AG04449 (cell line): ENCODE measurements at regions not wholly inside any gene's neighbourhood (a gene's known extent, or its start where the extent isn't known, plus 50 kb on each side); places are given as distances from the start of the nearest gene placed in this dataset.
"Not testable (repeated sequence)": the region's sequence is repeated elsewhere in the genome, so short reads cannot be mapped to it uniquely, and the experiment has no call there.

Experiments
- CTCF ChIA-PET: fragments of 350-600 bp; formaldehyde crosslinking; extraction: SDS; loops from one replicate; lab custom pipeline; 2021; ENCODE audit warnings: antibody characterized with exemption; lab: Yijun Ruan, JAX
- POLR2A ChIA-PET: fragments of 400-600, 350-600 bp; formaldehyde crosslinking; extraction: SDS; loops from one replicate; lab custom pipeline; 2020; ENCODE audit warnings: antibody characterized with exemption, inconsistent platforms; lab: Yijun Ruan, JAX
- DNase-seq: peaks from one replicate; pipeline ENCODE4 v3.0.0-alpha.2; 2010; ENCODE audit warnings: low read depth, low spot score
- H3K4me3 ChIP-seq: 2 replicates; pipeline ENCODE4 v1.5.1; 2011; ENCODE audit warnings: low read depth, mild to moderate bottlenecking, control low read depth, low read length
- TF ChIP-seq, protein P1 (sequence below): IDR thresholded peaks from one replicate; pipeline ENCODE4 v1.5.1; 2011; ENCODE audit warnings: mild to moderate bottlenecking, moderate library complexity, low read length, control low read depth, inconsistent platforms; ENCODE audit not compliant: insufficient read depth; ENCODE audit errors: missing control alignments

DNA sequence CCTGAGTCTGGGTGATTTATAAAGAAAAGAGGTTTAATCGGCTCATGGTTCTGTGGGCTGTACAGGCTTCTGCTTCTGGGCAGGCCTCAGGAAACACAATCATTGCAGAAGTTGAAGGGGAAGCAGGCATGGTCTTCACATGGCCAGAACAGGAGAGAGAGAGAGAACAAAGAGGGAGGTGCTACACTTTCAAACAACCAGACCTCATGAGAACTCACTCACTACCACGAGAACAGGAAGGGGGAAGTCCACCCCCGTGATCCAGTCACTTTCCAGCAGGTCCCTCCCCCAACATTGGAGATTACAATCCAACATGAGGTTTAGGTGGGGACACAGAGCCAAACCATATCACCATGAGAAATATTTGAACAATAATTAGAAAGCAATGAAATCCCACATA is 222.9 kb downstream of the FAM72C start:
- no peak for DNase-seq
- CTCF ChIA-PET: no interaction called here
- H3K4me3 ChIP-seq: no peak overlapping the region
- TF ChIP-seq, protein P1, sequence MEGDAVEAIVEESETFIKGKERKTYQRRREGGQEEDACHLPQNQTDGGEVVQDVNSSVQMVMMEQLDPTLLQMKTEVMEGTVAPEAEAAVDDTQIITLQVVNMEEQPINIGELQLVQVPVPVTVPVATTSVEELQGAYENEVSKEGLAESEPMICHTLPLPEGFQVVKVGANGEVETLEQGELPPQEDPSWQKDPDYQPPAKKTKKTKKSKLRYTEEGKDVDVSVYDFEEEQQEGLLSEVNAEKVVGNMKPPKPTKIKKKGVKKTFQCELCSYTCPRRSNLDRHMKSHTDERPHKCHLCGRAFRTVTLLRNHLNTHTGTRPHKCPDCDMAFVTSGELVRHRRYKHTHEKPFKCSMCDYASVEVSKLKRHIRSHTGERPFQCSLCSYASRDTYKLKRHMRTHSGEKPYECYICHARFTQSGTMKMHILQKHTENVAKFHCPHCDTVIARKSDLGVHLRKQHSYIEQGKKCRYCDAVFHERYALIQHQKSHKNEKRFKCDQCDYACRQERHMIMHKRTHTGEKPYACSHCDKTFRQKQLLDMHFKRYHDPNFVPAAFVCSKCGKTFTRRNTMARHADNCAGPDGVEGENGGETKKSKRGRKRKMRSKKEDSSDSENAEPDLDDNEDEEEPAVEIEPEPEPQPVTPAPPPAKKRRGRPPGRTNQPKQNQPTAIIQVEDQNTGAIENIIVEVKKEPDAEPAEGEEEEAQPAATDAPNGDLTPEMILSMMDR: no peak
- POLR2A ChIA-PET: no interaction called here

DNA sequence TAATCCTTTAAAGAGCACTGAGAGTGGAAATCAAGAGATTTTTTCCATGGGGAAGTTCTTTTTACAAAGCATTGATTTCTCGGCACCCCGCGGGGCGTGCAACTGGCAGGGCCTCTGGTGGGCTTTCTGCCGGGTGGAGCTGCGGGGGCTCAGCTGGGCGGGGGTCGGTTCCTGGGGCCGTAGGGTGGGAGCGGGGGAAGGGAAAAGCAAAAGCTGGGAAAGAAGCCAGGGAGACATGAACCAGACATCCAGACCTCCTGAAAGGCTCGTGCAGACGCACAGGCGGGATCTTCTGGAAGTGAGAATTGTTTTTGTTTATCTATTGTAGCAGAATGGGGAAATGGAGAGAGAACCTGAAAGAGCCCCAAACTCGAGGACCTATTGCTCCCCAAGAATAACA is 235.2 kb downstream of the FAM72C start:
- no peak overlapping the region for H3K4me3 ChIP-seq
- POLR2A ChIA-PET: no interaction called here
- CTCF ChIA-PET: no interaction called here

DNA sequence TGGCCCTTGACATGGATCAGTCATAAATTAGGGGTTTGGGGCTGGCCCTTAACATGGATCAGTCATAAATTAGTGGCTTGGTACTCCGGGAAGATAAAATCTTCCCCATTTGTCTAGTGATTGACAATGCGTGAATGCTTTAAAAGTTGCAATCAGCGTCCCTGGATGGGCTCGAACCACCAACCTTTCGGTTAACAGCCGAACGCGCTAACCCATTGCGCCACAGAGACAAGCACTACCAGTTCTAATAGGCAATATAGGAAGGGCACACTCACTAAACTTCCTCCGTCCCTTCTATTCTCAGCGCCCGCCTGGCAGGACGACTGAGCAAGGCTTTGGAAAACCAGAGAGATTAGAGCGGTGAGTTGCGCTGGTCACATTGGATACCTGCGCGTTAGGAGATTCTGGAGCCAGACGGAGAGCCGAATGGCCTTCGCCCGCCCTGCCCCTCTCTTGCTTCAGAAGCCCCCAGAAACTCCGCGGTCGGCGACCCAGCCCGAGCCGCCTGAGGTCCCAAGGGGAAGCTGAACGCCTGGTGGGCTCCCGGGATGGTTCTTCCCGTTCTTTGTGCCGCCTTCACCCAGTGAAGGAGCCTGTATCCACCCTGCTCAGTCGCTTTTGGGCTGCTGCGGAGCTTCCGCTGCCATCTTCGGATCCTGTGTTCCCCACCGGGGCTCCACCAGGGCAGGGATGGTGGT is 235.9 kb downstream of the FAM72C start:
- ChIA-PET POLR2A (no interaction called here), CTCF (no interaction called here)
- DNase-seq: no peak
- no peak overlapping the region for H3K4me3 ChIP-seq
- TF ChIP-seq, protein P1: no peak

More for the DNA sequence above, 235.2 kb downstream of the FAM72C start:
- no peak for DNase-seq
- TF ChIP-seq, protein P1: no peak

DNA sequence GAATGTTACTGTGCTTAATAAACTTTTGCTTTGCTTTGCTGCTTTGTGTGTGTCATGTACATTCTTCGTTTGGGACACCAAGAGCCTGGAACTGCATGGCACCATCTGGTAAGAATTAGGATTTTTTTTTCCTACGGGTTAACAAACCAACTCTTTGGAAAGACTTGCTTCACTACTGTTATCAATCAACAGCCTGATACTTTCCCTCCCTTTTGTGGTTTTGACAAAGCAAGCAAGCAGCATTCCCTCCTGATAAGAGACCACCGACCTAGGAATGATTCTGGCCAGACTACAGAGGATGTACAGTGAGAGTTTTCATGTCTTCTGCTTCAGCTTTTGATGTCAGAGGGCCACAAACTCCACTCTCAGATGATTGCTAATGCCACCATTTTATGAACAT is 237.5 kb downstream of the FAM72C start:
- CTCF ChIA-PET, H3K4me3 ChIP-seq, POLR2A ChIA-PET, DNase-seq: not testable (repeated sequence)

DNA sequence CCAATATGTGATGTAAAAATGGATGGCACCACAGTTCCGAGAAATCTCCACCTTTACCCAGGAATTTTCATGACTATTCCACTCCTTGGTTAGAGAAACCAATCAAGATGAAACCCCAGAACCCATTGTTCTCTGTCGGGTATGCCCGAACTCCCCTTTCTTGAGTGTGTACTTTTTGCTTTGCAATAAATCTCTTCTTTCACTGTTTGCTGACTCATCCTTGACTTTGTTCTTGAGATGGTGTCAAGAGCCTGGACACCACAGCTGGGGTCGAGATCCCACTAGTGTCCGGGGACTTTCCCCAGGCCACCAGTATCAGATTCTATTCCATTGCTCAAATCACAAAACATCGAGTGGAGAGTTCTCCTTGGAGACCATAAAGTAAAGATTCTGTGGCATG is 240.9 kb downstream of the FAM72C start:
- CTCF ChIA-PET, DNase-seq, POLR2A ChIA-PET, H3K4me3 ChIP-seq: not testable (repeated sequence)

DNA sequence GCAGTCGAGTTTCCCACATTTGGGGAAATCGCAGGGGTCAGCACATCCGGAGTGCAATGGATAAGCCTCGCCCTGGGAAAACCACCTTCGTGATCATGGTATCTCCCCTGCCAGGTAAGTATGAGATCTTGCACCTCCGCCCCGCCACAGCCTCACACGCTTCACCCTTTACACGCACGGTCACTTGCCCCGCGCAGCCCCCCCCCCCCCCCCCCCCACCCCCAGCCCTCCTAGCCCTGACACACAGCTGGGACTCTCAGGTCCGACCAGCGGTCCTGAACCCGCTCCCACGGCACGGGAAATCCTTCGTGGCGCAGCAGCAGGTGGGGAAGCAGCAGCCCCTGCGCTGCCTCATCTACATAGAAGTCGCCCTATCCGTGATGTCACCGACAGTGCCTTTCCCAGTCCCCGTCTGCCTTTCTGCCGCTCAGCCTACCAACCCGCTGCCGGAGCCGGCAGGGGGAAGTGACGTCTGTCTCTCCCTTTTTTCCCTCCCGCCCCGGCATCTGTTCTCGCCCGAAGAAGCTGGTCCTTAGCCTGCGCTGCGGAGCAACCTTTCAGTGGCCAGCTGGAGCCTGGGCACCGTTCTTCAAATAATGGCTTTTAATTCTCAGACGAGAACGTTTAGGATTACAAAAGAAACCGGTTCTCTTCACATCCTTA is 242.2 kb downstream of the FAM72C start:
- POLR2A ChIA-PET, CTCF ChIA-PET, H3K4me3 ChIP-seq, DNase-seq: not testable (repeated sequence)

DNA sequence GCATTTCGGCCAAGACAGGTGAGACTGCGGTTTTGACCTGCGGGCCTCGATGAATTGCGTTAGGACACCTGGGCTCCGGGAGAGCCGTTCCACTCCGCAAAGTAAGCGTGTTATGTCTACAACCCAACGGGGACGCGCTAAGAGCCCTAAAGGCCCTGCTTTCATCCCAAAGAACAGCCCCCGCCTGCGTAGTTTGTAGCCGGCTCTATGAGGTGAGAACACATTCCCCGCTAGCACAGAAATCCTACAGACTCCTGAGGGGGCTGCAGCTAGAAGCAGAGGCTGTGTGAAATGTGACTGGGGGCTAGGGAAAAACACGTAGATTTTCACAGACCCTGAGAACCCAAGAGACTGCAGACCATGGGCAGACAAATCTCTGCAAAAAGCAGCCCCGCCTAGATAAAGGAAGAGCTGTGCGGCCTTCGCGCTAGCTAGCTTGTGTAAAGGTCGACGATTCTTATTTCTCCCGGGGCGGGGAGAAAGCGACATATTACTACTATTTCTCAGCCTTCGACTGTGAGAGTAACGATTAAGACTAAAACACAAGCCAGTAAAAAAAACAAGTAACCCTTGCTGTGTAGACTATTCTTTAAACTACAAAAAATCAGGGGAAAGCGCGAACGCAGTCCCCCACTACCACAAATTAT is 242.9 kb downstream of the FAM72C start:
- H3K4me3 ChIP-seq, CTCF ChIA-PET, POLR2A ChIA-PET, DNase-seq: not testable (repeated sequence)

DNA sequence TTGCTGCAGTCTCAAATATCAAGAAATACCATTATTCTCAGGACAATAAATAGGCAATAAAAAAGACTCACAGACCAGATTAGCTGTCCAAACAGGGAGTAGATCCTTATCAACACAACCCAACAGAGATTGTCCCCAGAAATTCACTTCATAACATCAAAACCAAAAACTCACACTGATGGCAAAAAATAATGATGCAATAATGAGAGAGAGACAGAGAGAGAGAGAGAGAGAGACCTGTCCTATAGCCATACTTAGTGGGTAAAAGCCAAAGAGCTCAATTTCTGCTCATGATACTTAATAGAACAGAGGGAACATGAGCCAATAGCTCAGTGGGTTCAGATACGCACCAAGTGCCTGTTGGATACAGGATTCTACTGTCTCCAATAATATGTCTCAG is 244.5 kb downstream of the FAM72C start:
- POLR2A ChIA-PET: no interaction called here
- TF ChIP-seq, protein P1: no peak
- CTCF ChIA-PET: no interaction called here
- H3K4me3 ChIP-seq: no peak overlapping the region
- no peak for DNase-seq
